HCT116 (cell line): ENCODE measurements at regions not wholly inside any gene's neighbourhood (a gene's known extent, or its start where the extent isn't known, plus 50 kb on each side); places are given as distances from the start of the nearest gene placed in this dataset.

Experiments
- ATAC-seq: fragments of 200-7000 bp; cut with Tn5 transposase; 2 replicates; pipeline ENCODE4 v1.9.1; 2020; ENCODE audit warnings: mild to moderate bottlenecking, moderate library complexity
- BruUV-seq: library from RNA; stranded (reverse); fragments of 400-500 nt; replicated peaks from 2 replicates; lab custom pipeline; 2021; lab: Mats Ljungman, UMichigan
- CTCF ChIA-PET: fragments of 300-600 bp; sonication (Branson Sonifier 250); formaldehyde crosslinking; loops from one replicate; lab custom pipeline; 2021; ENCODE audit warnings: antibody characterized with exemption; lab: Charles Lee
- POLR2A ChIA-PET: fragments of 300-600, 350-600 bp; sonication (Branson Sonifier 250); formaldehyde crosslinking; loops from one replicate; lab custom pipeline; 2021; ENCODE audit warnings: antibody characterized with exemption; lab: Charles Lee
- RAD21 ChIA-PET, 2 experiments: fragments of 300-600 bp; sonication (Branson Sonifier 250); formaldehyde crosslinking; loops; one replicate each; lab custom pipeline; 2023; ENCODE audit warnings: low total read pairs in 2 of 2; ENCODE audit not compliant: uncharacterized antibody in 2 of 2, unreplicated experiment in 2 of 2, low non-redundant PET in 1 of 2; lab: Charles Lee
- DNase-seq: peaks from one replicate; pipeline ENCODE4 v3.0.0-alpha.2; 2010; ENCODE audit warnings: low read depth, low spot score
- H2AFZ ChIP-seq: fragments of 200-600 bp; shearing (Covaris generic), sonication (generic); 2 replicates; pipeline ENCODE4 v1.6.1; 2017; ENCODE audit warnings: low read depth, mixed run types, mixed read lengths, antibody characterized with exemption, low read length; ENCODE audit not compliant: poor library complexity, severe bottlenecking
- H3K27ac ChIP-seq: 2 replicates; pipeline ENCODE4 v1.5.1; 2012; ENCODE audit warnings: low read depth, low read length
- H3K27me3 ChIP-seq: fragments of 200-600 bp; sonication (generic); 2 replicates; pipeline ENCODE4 v1.6.1; 2016; ENCODE audit warnings: mixed run types, low read length, mixed read lengths; ENCODE audit not compliant: insufficient read depth
- H3K36me3 ChIP-seq, 2 experiments: fragments of 200-500 bp in 1 of 2; fragments of 200-600 bp in 1 of 2; sonication (Bioruptor generic) in 1 of 2; sonication (generic) in 1 of 2; 2 replicates each; pipeline versions ENCODE4 v1.5.1 to v1.6.1; 2014 to 2016; ENCODE audit warnings: low read length in 2 of 2, inconsistent platforms in 1 of 2, mixed read lengths in 1 of 2, mixed run types in 1 of 2; ENCODE audit not compliant: insufficient read depth in 2 of 2, control insufficient read depth in 1 of 2
- H3K4me1 ChIP-seq, 2 experiments: fragments of 200-600 bp in 1 of 2; sonication (generic) in 1 of 2; 2 replicates each; pipeline versions ENCODE4 v1.5.1 to v1.6.1; 2012 to 2017; ENCODE audit warnings: low read length in 2 of 2, inconsistent platforms in 1 of 2, mild to moderate bottlenecking in 1 of 2, mixed read lengths in 1 of 2, mixed run types in 1 of 2, moderate library complexity in 1 of 2; ENCODE audit not compliant: insufficient read depth in 2 of 2, control insufficient read depth in 1 of 2
- H3K4me2 ChIP-seq: fragments of 200-600 bp; sonication (generic); 2 replicates; pipeline ENCODE4 v1.6.1; 2017; ENCODE audit warnings: mixed run types, low read length, mixed read lengths
- H3K4me3 ChIP-seq, 2 experiments: fragments of 200-600 bp in 1 of 2; sonication (generic) in 1 of 2; replicated peaks in 1 of 2; 2 replicates each; pipeline ENCODE4 v1.5.1; 2011 to 2016; ENCODE audit warnings: low read length in 2 of 2, control low read depth in 1 of 2, low read depth in 1 of 2, mild to moderate bottlenecking in 1 of 2, mixed read lengths in 1 of 2, mixed run types in 1 of 2
- H3K79me2 ChIP-seq: fragments of 200-600 bp; sonication (generic); 2 replicates; pipeline ENCODE4 v1.6.1; 2017; ENCODE audit warnings: mild to moderate bottlenecking, mixed run types, low read length, moderate library complexity, mixed read lengths; ENCODE audit not compliant: insufficient read depth
- H3K9ac ChIP-seq: fragments of 200-600 bp; sonication (generic); 2 replicates; pipeline ENCODE4 v1.6.1; 2016; ENCODE audit warnings: low read length, mixed read lengths
- H3K9me2 ChIP-seq: fragments of 200-600 bp; sonication (generic), shearing (Covaris generic); 2 replicates; pipeline ENCODE4 v1.6.1; 2017; ENCODE audit warnings: mixed run types, mild to moderate bottlenecking, moderate library complexity; ENCODE audit not compliant: insufficient read depth
- H3K9me3 ChIP-seq, 2 experiments: fragments of 200-500 bp in 1 of 2; fragments of 200-600 bp in 1 of 2; sonication (Bioruptor generic) in 1 of 2; sonication (generic) in 1 of 2; 2 replicates each; pipeline ENCODE4 v1.6.1; 2014 to 2017; ENCODE audit warnings: low read length in 2 of 2, mixed read lengths in 2 of 2, inconsistent platforms in 1 of 2, low read depth in 1 of 2, mild to moderate bottlenecking in 1 of 2, mixed run types in 1 of 2, moderate library complexity in 1 of 2; ENCODE audit not compliant: control insufficient read depth in 1 of 2, insufficient read depth in 1 of 2
- H4K20me1 ChIP-seq: fragments of 200-600 bp; sonication (generic), shearing (Covaris generic); 2 replicates; pipeline ENCODE4 v1.6.1; 2017; ENCODE audit warnings: mixed run types, mild to moderate bottlenecking, moderate library complexity; ENCODE audit not compliant: insufficient read depth
- CBX3 ChIP-seq: IDR thresholded peaks from 2 replicates; pipeline ENCODE4 v1.6.1; 2012; ENCODE audit warnings: low read depth
- CEBPB ChIP-seq: IDR thresholded peaks from 2 replicates; pipeline ENCODE4 v1.6.1; 2012; ENCODE audit warnings: low read depth
- ELF1 ChIP-seq: IDR thresholded peaks from 2 replicates; pipeline ENCODE4 v1.6.1; 2012; ENCODE audit warnings: low read depth, borderline replicate concordance
- FOSL1 ChIP-seq: IDR thresholded peaks from 2 replicates; pipeline ENCODE4 v1.6.1; 2012; ENCODE audit warnings: low read depth
- POLR2A ChIP-seq: IDR thresholded peaks from 2 replicates; pipeline ENCODE4 v1.7.0; 2011; ENCODE audit warnings: borderline replicate concordance; ENCODE audit not compliant: insufficient read depth, insufficient read length; ENCODE audit errors: extremely low read depth
- POLR2AphosphoS5 ChIP-seq: IDR thresholded peaks from 2 replicates; pipeline ENCODE4 v1.6.1; 2011; ENCODE audit warnings: mild to moderate bottlenecking, low read depth, low read length, moderate library complexity
- RAD21 ChIP-seq: IDR thresholded peaks from 2 replicates; pipeline ENCODE4 v1.6.1; 2012; ENCODE audit warnings: low read depth, mild to moderate bottlenecking
- SIN3A ChIP-seq: IDR thresholded peaks from 2 replicates; pipeline ENCODE4 v1.6.1; 2012; ENCODE audit warnings: low read depth
- SP1 ChIP-seq: IDR thresholded peaks from 2 replicates; pipeline ENCODE4 v1.6.1; 2012; ENCODE audit warnings: low read depth
- SRF ChIP-seq: IDR thresholded peaks from 2 replicates; pipeline ENCODE4 v1.6.1; 2012; ENCODE audit warnings: low read depth
- TCF7L2 ChIP-seq: IDR thresholded peaks from 2 replicates; pipeline ENCODE4 v1.7.0; 2011; ENCODE audit warnings: borderline replicate concordance, inconsistent platforms; ENCODE audit not compliant: insufficient read depth, insufficient read length; ENCODE audit errors: extremely low read depth
- YY1 ChIP-seq: IDR thresholded peaks from 2 replicates; pipeline ENCODE4 v1.6.1; 2011; ENCODE audit warnings: low read length, low read depth, moderate library complexity, mild to moderate bottlenecking; ENCODE audit not compliant: insufficient replicate concordance; ENCODE audit errors: extremely low read depth
- ZFX ChIP-seq: fragments of 450-650 bp; IDR thresholded peaks from 2 replicates; pipeline ENCODE4 v1.6.1; 2017
- intact Hi-C: fragments of 100-400 bp; cut with micrococcal nuclease; formaldehyde crosslinking; loops from 2 replicates; pipeline ENCODE4 v1.10.0; 2022
- TF ChIP-seq, protein P1 (sequence below): IDR thresholded peaks from 2 replicates; pipeline ENCODE4 v1.6.1; 2012

DNA sequence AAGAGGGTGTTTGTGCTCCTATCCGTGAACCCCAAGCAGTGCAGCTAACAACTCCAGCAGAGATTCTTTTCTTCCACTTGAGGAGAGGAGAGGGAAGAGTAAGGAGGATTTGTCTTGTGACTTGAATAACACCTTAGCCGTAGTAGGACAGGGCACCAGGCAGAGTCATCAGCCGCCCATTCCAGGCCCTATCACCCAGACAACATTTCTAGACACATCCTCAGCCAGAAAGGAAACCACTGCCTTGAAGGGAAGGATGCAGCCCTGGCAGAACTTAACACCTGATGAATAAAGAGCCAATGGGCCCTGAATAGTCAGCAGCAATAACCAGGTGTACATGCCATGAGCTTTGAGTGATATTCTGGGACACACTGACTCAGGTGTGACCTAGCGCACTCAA is 1013.0 kb upstream of the COX7C start:
- Histone ChIP-seq H3K36me3 (no peaks in the 10 kb centered on the region), H4K20me1 (no peaks in the 10 kb centered on the region), H3K9me3 (no peaks in the 10 kb centered on the region), H3K4me2 (no peak overlapping the region), H3K27me3 (no peaks in the 10 kb centered on the region), H3K9me2 (no peaks in the 10 kb centered on the region), H3K79me2 (no peaks in the 10 kb centered on the region), H3K9ac (no peak overlapping the region), H3K4me1 (no peaks in the 10 kb centered on the region), H2AFZ (no peak overlapping the region), H3K4me3 (no peak overlapping the region), H3K27ac (no peak overlapping the region)
- DNase-seq: no peak
- RAD21 ChIA-PET: no interaction called here
- ATAC-seq: no peak
- POLR2A ChIA-PET: no interaction called here
- CTCF ChIA-PET: no interaction called here
- TF ChIP-seq POLR2A (no peak), POLR2AphosphoS5 (no peak), SP1 (no peak), ELF1 (no peak), SIN3A (no peak), ZFX (no peak), RAD21 (no peak), YY1 (no peak), CBX3 (no peak), TCF7L2 (no peak)
- no TSS peak for BruUV-seq
- intact Hi-C loops: no loop called here

DNA sequence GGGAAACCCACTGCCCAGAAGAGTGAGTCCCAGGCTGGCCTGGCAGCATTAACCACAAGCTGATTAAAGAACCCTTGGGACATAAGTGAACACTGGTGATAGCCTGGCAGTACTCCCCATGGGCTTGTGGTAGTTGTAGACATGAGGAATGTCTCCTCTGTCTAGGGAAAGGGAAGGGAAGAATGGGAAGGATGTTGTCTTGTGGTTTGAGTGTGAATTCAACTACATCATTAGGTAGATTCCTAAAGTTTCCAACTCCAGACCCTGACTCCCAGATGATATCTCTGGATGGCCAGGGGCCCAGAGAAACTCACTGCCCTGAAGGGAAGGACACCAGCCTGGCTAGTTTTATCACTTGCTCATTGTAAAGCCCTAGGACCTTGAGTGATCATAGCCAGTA is 1012.4 kb upstream of the COX7C start:
- ATAC-seq (no peak), DNase-seq (no peak)

More for the DNA sequence above, 1012.4 kb upstream of the COX7C start:
- H3K27ac ChIP-seq: no peak overlapping the region
- no peak overlapping the region for H3K4me3 ChIP-seq
- intact Hi-C loops: no loop called here
- no peaks in the 10 kb centered on the region for H3K36me3 ChIP-seq
- no peak overlapping the region for H3K4me2 ChIP-seq
- no peaks in the 10 kb centered on the region for H3K9me2 ChIP-seq
- no peak overlapping the region for H2AFZ ChIP-seq
- RAD21 ChIA-PET: no interaction called here
- H4K20me1 ChIP-seq: no peaks in the 10 kb centered on the region
- H3K27me3 ChIP-seq: no peaks in the 10 kb centered on the region
- TF ChIP-seq POLR2AphosphoS5 (no peak), ELF1 (no peak), CEBPB (no peak), YY1 (no peak), ZFX (no peak), SIN3A (no peak), CBX3 (no peak), FOSL1 (no peak), SRF (no peak)
- TF ChIP-seq, protein P1, sequence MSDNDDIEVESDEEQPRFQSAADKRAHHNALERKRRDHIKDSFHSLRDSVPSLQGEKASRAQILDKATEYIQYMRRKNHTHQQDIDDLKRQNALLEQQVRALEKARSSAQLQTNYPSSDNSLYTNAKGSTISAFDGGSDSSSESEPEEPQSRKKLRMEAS: no peak
- CTCF ChIA-PET: no interaction called here
- no peaks in the 10 kb centered on the region for H3K79me2 ChIP-seq
- no peaks in the 10 kb centered on the region for H3K9me3 ChIP-seq
- H3K4me1 ChIP-seq: no peaks in the 10 kb centered on the region
- no TSS peak for BruUV-seq
- POLR2A ChIA-PET: no interaction called here
- H3K9ac ChIP-seq: no peak overlapping the region
